ENCODE measurements at regions not wholly inside any gene's neighbourhood (a gene's known extent, or its start where the extent isn't known, plus 50 kb on each side); places are given as distances from the start of the nearest gene placed in this dataset.

DNA sequence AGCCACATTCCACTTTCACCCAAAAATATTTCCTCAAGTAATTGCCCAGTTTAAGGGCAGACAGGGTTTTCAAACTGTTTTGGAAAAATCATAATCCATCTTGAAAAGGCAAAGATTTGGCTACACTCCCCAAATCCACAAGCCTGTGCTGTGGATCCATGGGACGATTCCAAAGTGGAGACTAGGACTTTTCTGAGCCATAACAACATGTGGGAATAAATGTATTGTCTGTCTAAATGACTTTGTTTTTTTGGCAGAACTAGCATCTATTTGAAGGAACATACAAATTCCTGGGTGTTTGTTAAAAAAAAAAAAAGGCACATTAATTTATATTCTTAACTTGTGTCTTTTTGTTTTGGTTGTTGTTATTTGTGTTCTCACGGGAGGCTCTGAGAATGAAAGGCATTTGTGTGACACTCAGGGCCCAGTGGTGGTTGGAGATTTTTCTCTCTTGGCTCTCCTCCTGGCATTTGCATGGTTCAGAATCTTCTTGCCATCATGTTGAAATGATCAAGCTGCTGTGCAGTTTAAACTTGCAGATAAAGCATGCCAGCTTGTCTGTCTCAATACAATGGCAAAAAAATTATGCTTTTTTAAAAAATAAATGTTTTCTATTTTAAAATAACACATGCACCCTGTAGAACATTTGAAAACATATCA lies 277.4 kb downstream of the EN1 start:
- TF ChIP-seq POLR2A (IDR thresholded peaks at IDR 0.05; ENCODE audit: low read depth) = no peak
- no peak for TF ChIP-seq CTCF (IDR thresholded peaks at IDR 0.05)
- no peak for TF ChIP-seq POLR2AphosphoS5 (IDR thresholded peaks at IDR 0.05)
- TF ChIP-seq EP300 (IDR thresholded peaks at IDR 0.05) = no peak

All from esophagus muscularis mucosa (tissue), 4 donors.